ENCODE measurements at regions not wholly inside any gene's neighbourhood (a gene's known extent, or its start where the extent isn't known, plus 50 kb on each side); places are given as distances from the start of the nearest gene placed in this dataset.

DNA sequence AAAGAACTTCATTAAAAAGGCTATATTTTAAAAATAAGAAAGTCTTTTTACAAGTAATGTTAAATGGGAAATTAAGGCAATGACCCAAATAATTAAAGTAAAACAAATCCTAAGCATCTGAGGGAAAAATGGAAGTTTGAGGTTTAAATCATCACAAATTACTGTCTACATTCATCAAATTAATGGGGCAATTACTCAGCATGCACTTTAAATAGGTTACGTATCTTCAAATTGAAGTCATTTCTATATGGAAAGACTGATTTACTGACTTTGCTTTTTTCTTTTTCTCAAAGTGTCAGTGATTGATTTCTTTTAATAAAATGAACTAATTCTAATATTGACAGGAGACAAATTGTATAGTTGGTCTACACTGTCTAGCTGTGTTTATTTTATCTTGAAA is 1452.3 kb downstream of the NCAM2 start:
- Histone ChIP-seq H3K27ac (ENCODE audit: low read depth in 2 of 2, low read length in 1 of 2) (no peak overlapping the region), H3K36me3 (replicated peaks in 1 of 2; ENCODE audit: control insufficient read depth in 1 of 2, insufficient read depth in 2 of 2, low read length in 1 of 2) (no peaks in the 10 kb centered on the region), H3K4me3 (ENCODE audit: low read depth in 2 of 2, low read length in 1 of 2) (no peak overlapping the region), H3K9ac (no peak overlapping the region), H4K20me1 (ENCODE audit: insufficient read depth) (no peaks in the 10 kb centered on the region), H3K79me2 (ENCODE audit: insufficient read depth) (no peaks in the 10 kb centered on the region), H3K4me1 (ENCODE audit: control insufficient read depth in 1 of 2, insufficient read depth in 2 of 2, low read depth in 1 of 2, low read length in 1 of 2) (no peaks in the 10 kb centered on the region), H2AFZ (ENCODE audit: low read depth) (no peak overlapping the region), H3K27me3 (ENCODE audit: insufficient read depth) (no peaks in the 10 kb centered on the region), H3K4me2 (no peak overlapping the region), H3K9me3 (no peaks in the 10 kb centered on the region; the same call in 1 of the 2 replicates), H3F3A (replicated peaks; ENCODE audit: insufficient read depth) (no peaks in the 10 kb centered on the region), H3K9me2 (no peaks in the 10 kb centered on the region)
- ChIA-PET CTCF (no interaction called here), POLR2A (no interaction called here)
- TF ChIP-seq GABPA (IDR thresholded peaks at IDR 0.05; ENCODE audit: low read depth) (no peak), EP300 (IDR thresholded peaks at IDR 0.05; ENCODE audit: borderline replicate concordance in 1 of 2, low read depth in 1 of 2, low read length in 1 of 2) (no peak), NFIC (IDR thresholded peaks at IDR 0.05; ENCODE audit: borderline replicate concordance) (no peak), RCOR1 (IDR thresholded peaks at IDR 0.05; ENCODE audit: low read length) (no peak), NRF1 (IDR thresholded peaks at IDR 0.05; ENCODE audit: low read depth, low read length) (no peak), REST (IDR thresholded peaks at IDR 0.05; ENCODE audit: low read depth, low read length) (no peak), FOSL2 (IDR thresholded peaks at IDR 0.05; ENCODE audit: borderline replicate concordance, low read depth) (no peak), POLR2AphosphoS5 (IDR thresholded peaks at IDR 0.05; ENCODE audit: low read depth, low read length) (no peak), CHD2 (IDR thresholded peaks at IDR 0.05; ENCODE audit: low read length, partially characterized antibody) (no peak), RFX5 (IDR thresholded peaks at IDR 0.05; ENCODE audit: low read length) (no peak), SMC3 (IDR thresholded peaks at IDR 0.05; ENCODE audit: low read depth, low read length) (no peak), GATA2 (CRISPR knock-in tag; IDR thresholded peaks at IDR 0.05) (no peak), RXRA (IDR thresholded peaks at IDR 0.05; ENCODE audit: borderline replicate concordance, low read depth) (no peak), FOXM1 (IDR thresholded peaks at IDR 0.05; ENCODE audit: low read depth) (no peak), TAF1 (IDR thresholded peaks at IDR 0.05; ENCODE audit: borderline replicate concordance, low read depth, low read length) (no peak), ELF1 (IDR thresholded peaks at IDR 0.05) (no peak)
- TF ChIP-seq, protein P1, sequence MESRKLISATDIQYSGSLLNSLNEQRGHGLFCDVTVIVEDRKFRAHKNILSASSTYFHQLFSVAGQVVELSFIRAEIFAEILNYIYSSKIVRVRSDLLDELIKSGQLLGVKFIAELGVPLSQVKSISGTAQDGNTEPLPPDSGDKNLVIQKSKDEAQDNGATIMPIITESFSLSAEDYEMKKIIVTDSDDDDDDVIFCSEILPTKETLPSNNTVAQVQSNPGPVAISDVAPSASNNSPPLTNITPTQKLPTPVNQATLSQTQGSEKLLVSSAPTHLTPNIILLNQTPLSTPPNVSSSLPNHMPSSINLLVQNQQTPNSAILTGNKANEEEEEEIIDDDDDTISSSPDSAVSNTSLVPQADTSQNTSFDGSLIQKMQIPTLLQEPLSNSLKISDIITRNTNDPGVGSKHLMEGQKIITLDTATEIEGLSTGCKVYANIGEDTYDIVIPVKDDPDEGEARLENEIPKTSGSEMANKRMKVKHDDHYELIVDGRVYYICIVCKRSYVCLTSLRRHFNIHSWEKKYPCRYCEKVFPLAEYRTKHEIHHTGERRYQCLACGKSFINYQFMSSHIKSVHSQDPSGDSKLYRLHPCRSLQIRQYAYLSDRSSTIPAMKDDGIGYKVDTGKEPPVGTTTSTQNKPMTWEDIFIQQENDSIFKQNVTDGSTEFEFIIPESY (IDR thresholded peaks at IDR 0.05; ENCODE audit: borderline replicate concordance, low read depth), result no peak
- no peak for DNase-seq
- 58% methylated on average over 1 of the region's 1 CpG for WGBS (ENCODE audit: low lambda C conversion rate)

Measured in SK-N-SH (cell line).